GM18867 (cell line): ENCODE measurements at regions not wholly inside any gene's neighbourhood (a gene's known extent, or its start where the extent isn't known, plus 50 kb on each side); places are given as distances from the start of the nearest gene placed in this dataset.
A peak's percentile ranks its signal among the peaks of the same experiment; 100 is the strongest.
"Not testable (repeated sequence)": the region's sequence is repeated elsewhere in the genome, so short reads cannot be mapped to it uniquely, and the experiment has no call there.

Experiments used
- ATAC-seq: cut with Tn5 transposase; IDR thresholded peaks from one replicate; pipeline ENCODE4 v1.9.1; 2021; ENCODE audit warnings: mild to moderate bottlenecking, moderate library complexity; ENCODE audit not compliant: unreplicated experiment

- ATAC-seq = peak; percentile 79
Observed at GRCh38 chr6:82783587-82784236, 281.9 kb downstream of the UBE3D start.

- no peak for ATAC-seq
Observed at GRCh38 chr6:82785206-82785605, 280.4 kb downstream of the UBE3D start.

GRCh38 chr6:82786248-82786647 lies 279.4 kb downstream of the UBE3D start:
- ATAC-seq = no peak

DNA sequence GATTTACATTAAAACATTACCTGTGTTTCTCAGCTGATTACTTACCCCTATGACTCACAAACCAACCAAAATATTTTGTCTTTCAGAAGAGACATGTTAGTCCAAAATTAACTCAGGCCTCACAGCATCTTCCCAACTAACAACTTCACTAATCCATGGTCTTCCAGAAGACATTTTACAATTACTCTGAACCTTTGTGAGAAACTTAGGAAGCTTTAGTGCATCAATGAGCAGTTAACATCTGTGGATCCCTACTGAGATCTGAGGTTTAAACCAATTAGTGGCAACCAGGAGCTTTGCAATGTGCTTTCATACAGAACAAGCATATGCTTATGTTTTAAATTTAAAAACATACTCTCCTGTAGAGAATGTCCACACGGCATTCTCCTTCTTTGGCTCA lies 269.7 kb downstream of the UBE3D start:
- no peak for ATAC-seq

DNA sequence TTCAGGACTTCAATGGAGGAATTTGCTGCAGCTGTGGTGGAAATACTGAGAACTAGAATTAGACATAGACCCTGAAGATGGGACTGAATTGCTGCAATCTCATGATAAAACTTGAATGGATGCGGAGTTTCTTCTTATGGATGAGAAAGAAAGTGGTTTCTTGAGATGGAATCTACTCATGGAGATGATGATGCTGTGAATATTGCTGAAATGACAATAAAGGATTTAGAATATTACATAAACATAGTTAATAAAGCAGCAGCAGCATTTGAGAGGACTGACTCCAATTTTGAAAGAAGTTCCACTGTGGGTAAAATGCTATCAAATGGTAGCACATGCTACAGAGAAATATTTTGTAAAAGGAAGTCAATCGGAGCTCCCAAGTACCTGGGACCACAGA lies 264.6 kb downstream of the UBE3D start:
- ATAC-seq = no peak

GRCh38 chr6:82816243-82816642 lies 249.4 kb downstream of the UBE3D start:
- ATAC-seq = not testable (repeated sequence)

DNA sequence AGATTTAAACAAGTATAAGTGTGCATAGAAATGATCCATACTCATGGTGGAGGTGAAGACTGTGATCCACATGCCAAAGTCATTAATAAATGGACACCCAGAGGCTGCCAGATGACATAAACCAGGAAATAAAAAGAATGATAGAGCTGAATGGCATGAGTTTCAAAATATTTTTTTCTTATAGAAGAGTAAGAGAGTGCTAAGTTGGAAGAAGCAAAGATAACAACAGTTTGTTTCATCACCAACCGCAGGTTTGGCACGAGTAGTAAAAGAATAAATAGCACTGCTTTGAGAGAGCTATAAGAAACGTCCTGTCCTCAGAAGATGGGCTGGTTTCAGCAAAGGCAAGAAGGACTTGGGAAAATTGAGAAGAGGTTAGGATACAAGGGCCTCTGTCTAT lies 246.9 kb downstream of the UBE3D start:
- no peak for ATAC-seq

DNA sequence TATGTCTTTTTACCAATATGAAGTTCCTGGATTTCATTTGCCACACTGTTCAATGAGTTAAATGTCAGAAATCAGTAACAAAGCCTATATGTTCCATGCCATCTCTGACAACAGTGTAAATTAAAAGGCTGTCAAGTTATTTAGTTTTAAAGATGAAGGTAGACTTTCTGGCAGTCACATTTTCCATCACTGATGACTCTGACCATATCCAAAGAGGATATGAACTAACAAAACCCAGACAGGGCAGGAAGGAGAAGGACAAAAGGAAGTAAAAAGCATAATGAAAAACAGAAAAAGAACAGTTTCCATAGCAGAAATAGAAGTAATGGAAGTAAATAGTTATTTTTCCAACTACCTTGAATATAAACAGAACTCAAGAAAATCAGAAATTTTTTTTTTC lies 242.3 kb downstream of the UBE3D start:
- ATAC-seq = no peak

- ATAC-seq = no peak
Observed at GRCh38 chr6:82832811-82833210, 232.8 kb downstream of the UBE3D start.

DNA sequence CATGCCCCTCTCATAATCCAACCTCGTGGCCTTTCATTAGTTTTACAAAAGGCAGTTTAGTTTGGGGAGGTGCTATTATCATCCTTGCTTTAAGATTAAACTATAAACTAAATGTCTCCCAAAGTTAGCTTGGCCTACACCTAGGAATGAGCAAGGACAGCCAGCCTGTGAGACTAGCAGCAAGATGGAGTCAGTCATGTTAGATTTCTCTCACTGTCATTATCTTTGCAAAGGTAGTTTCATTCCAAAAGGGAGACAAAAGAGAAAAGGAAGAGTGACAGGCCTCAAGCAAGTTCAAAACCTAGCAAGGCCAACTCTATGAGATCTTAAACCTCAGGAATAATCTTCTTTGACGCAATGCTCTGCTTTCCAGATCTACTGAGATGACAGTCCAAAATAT lies 232.2 kb downstream of the UBE3D start:
- no peak for ATAC-seq

DNA sequence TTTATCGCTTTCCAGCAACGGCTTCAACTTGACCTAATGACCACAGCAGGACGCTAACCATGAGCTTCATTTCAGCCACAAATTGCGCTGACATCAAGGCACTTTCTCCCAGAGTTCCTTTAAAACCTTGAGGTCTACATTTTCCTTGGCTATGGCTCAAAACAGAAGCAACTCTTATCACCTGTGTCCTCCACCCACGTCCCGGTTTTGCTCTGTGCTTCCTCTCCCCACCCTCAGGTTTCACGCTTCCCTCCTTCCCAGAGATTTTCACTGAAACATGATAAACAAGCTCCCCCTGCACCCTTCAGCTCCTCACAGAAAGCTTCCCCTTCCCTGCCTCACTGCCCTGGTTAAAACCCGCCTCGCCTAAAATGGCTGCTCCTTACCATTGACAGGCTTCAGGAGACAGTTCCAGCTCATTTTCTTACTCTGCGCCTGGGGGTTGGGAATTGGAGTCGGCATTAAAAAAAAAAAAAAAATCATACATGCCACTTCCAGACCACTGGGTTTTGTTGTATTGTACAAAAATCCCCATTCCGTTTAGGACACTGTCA lies 229.5 kb downstream of the UBE3D start:
- no peak for ATAC-seq

GRCh38 chr6:82840571-82840970 lies 225.1 kb downstream of the UBE3D start:
- no peak for ATAC-seq

- no peak for ATAC-seq
Observed at GRCh38 chr6:82841309-82841708, 224.3 kb downstream of the UBE3D start.
